ENCODE measurements at regions not wholly inside any gene's neighbourhood (a gene's known extent, or its start where the extent isn't known, plus 50 kb on each side); places are given as distances from the start of the nearest gene placed in this dataset.
A peak's percentile ranks its signal among the peaks of the same experiment; 100 is the strongest.

DNA sequence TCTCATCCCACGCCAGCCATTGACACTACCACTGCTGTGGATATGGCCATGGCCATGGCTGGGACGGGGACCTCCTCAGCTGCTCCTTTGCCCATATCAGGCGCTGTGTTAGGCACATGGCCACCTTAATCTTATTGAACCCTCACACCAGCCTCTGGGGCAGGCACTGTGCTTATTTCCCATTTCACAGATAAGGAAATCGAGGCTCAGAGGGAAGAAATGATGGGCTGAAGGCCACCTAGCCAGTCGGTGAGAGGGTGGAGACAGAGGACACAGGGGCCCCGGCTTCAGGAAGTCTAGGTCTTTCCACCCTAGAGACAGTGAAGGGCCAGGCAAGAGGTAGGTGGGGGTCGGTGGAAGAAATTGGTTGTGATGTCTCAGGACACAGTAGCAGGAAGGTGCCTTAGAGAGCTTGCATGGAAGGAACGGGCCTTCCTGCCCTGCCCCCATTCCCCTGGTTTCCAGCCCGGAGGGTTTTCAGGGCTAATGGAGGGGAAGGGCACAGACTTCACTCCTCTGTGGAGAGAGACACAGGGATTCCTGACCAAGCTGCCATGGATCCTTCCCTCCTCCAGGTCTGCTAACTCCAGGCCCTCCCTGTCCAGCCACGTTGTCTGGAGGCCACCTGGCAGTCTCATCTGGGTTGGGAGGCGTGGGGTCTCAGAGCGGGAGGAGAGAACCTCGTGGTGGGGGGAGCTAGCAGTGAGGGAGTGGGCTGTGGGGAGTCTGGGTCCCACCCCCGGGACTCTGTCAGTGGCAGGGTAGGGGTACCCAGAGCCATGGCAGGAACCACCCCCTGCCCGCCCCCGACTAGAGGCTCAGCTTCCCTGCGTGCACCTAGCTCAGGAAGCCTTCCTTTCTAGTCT is 120.4 kb downstream of the VEGFA start:
- TF ChIP-seq POLR2AphosphoS5 (IDR thresholded peaks at IDR 0.05; ENCODE audit: low read depth) (no peak), GABPA (IDR thresholded peaks at IDR 0.05; ENCODE audit: low read depth) (no peak), SPI1 (IDR thresholded peaks at IDR 0.05; ENCODE audit: borderline replicate concordance, low read depth) (no peak)
- TF ChIP-seq, protein P1, sequence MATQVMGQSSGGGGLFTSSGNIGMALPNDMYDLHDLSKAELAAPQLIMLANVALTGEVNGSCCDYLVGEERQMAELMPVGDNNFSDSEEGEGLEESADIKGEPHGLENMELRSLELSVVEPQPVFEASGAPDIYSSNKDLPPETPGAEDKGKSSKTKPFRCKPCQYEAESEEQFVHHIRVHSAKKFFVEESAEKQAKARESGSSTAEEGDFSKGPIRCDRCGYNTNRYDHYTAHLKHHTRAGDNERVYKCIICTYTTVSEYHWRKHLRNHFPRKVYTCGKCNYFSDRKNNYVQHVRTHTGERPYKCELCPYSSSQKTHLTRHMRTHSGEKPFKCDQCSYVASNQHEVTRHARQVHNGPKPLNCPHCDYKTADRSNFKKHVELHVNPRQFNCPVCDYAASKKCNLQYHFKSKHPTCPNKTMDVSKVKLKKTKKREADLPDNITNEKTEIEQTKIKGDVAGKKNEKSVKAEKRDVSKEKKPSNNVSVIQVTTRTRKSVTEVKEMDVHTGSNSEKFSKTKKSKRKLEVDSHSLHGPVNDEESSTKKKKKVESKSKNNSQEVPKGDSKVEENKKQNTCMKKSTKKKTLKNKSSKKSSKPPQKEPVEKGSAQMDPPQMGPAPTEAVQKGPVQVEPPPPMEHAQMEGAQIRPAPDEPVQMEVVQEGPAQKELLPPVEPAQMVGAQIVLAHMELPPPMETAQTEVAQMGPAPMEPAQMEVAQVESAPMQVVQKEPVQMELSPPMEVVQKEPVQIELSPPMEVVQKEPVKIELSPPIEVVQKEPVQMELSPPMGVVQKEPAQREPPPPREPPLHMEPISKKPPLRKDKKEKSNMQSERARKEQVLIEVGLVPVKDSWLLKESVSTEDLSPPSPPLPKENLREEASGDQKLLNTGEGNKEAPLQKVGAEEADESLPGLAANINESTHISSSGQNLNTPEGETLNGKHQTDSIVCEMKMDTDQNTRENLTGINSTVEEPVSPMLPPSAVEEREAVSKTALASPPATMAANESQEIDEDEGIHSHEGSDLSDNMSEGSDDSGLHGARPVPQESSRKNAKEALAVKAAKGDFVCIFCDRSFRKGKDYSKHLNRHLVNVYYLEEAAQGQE (IDR thresholded peaks at IDR 0.05; ENCODE audit: insufficient replicate concordance, low read depth), result no peak
- TF ChIP-seq, protein P2, sequence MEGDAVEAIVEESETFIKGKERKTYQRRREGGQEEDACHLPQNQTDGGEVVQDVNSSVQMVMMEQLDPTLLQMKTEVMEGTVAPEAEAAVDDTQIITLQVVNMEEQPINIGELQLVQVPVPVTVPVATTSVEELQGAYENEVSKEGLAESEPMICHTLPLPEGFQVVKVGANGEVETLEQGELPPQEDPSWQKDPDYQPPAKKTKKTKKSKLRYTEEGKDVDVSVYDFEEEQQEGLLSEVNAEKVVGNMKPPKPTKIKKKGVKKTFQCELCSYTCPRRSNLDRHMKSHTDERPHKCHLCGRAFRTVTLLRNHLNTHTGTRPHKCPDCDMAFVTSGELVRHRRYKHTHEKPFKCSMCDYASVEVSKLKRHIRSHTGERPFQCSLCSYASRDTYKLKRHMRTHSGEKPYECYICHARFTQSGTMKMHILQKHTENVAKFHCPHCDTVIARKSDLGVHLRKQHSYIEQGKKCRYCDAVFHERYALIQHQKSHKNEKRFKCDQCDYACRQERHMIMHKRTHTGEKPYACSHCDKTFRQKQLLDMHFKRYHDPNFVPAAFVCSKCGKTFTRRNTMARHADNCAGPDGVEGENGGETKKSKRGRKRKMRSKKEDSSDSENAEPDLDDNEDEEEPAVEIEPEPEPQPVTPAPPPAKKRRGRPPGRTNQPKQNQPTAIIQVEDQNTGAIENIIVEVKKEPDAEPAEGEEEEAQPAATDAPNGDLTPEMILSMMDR (IDR thresholded peaks at IDR 0.05; ENCODE audit: insufficient read depth, low read length), result no peak
- Histone ChIP-seq H3K4me3 (replicated peaks; ENCODE audit: insufficient read depth, low read length) (no peak overlapping the region), H3K27me3 (ENCODE audit: insufficient read depth, poor library complexity, severe bottlenecking) (peaks cover 4% of the 10 kb centered on the region), H3K27ac (replicated peaks) (no peak overlapping the region)
- DNase-seq (ENCODE audit: low read depth in 1 of 2, low spot score in 1 of 2), result no peak

DNA sequence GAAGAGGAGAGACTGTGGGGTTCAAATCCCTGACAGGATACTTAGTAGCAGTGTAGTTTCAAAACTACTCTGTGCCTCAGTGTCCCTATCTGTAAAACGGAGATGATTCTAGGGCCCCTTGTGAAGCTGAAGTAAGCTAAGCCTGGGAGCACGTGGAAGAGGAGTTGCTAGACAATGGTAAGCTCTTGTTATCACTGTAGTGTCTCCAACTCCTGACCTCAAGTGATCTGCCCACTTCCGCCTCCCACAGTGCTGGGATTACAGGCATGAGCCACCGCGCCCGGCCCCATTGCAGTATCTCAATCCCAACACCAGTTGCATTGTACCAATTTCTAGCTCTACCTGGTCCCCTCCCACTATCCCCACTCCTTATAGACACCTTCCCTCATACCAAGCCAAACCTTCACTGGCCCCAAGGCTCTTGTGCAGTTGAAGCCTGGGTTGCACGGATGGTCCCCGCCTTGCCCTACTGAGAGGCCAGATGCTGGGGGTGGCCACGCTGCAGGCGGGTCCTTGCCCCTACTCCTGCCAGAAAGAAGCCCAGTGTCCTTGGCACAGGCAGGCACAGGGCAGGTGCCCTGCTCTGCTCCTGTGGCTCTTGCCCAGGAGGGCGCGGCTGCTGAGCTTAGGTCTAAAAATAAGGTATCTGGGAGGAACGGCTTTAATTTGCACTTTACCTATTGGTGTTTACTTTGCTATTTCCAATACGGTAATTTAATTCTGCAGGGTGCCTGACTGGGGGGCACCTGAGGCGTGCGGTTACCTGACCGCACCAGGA is 118.1 kb downstream of the VEGFA start:
- DNase-seq (ENCODE audit: low read depth in 1 of 2, low spot score in 1 of 2), result no peak
- H3K4me3 ChIP-seq (replicated peaks; ENCODE audit: insufficient read depth, low read length), result no peak overlapping the region

DNA sequence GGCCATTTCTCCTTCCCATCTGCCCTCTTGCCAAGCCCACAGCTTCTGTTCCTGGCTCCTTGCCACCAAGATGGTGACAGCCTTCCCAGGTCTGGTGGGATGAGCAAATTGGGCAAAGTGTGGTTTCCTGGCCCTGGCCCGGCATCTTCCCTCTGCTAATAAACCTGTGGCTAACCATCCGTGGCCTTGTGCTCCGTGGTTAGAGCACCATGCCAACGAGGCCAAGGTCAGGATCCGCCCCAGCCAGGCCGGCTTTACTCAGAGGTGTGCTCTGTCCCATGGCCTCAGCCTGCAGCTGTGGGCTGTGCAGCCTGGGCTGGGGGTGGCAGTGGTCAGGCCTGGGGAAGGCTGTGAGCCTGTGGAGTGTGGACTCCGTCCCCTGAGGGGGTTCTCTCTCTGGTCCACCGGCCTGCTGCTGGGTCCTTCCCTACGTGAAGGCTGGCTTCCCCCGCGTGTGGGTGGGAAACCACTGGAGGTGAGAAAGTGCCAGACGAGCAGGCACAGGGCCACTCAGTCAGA is 117.4 kb downstream of the VEGFA start:
- DNase-seq (ENCODE audit: low read depth in 1 of 2, low spot score in 1 of 2), result peak; percentile 47 to 66
- Histone ChIP-seq H3K4me3 (replicated peaks; ENCODE audit: insufficient read depth, low read length) (no peak overlapping the region), H3K27me3 (ENCODE audit: insufficient read depth, poor library complexity, severe bottlenecking) (peaks cover 4% of the 10 kb centered on the region), H3K27ac (replicated peaks) (no peak overlapping the region)
- TF ChIP-seq GABPA (IDR thresholded peaks at IDR 0.05; ENCODE audit: low read depth) (no peak), POLR2AphosphoS5 (IDR thresholded peaks at IDR 0.05; ENCODE audit: low read depth) (peak; percentile 49; the same call in 1 of the 2 replicates), SPI1 (IDR thresholded peaks at IDR 0.05; ENCODE audit: borderline replicate concordance, low read depth) (no peak)
- TF ChIP-seq, protein P2 (IDR thresholded peaks at IDR 0.05; ENCODE audit: insufficient read depth, low read length), result no peak
- TF ChIP-seq, protein P1 (IDR thresholded peaks at IDR 0.05; ENCODE audit: insufficient replicate concordance, low read depth), result no peak

More for the DNA sequence above, 118.1 kb downstream of the VEGFA start:
- TF ChIP-seq GABPA (IDR thresholded peaks at IDR 0.05; ENCODE audit: low read depth) (no peak), POLR2AphosphoS5 (IDR thresholded peaks at IDR 0.05; ENCODE audit: low read depth) (no peak), SPI1 (IDR thresholded peaks at IDR 0.05; ENCODE audit: borderline replicate concordance, low read depth) (no peak)
- TF ChIP-seq, protein P1 (IDR thresholded peaks at IDR 0.05; ENCODE audit: insufficient replicate concordance, low read depth), result no peak
- TF ChIP-seq, protein P2 (IDR thresholded peaks at IDR 0.05; ENCODE audit: insufficient read depth, low read length), result no peak
- H3K27ac ChIP-seq (replicated peaks), result no peak overlapping the region
- peaks cover 4% of the 10 kb centered on the region for H3K27me3 ChIP-seq (ENCODE audit: insufficient read depth, poor library complexity, severe bottlenecking)
